OCI-LY1 (cell line): ENCODE measurements at regions not wholly inside any gene's neighbourhood (a gene's known extent, or its start where the extent isn't known, plus 50 kb on each side); places are given as distances from the start of the nearest gene placed in this dataset.

Experiments used
- H2AFZ ChIP-seq: fragments of 200-600 bp; sonication (generic), shearing (Covaris generic); 2 replicates; pipeline ENCODE4 v1.6.0; 2014; ENCODE audit warnings: antibody characterized with exemption, mild to moderate bottlenecking, low read length
- H3F3A ChIP-seq: fragments of 200-600 bp; sonication (generic), shearing (Covaris generic); 2 replicates; pipeline ENCODE4 v1.6.0; 2014; ENCODE audit warnings: mild to moderate bottlenecking, antibody characterized with exemption, low read length, moderate library complexity; ENCODE audit not compliant: insufficient read depth
- H3K27ac ChIP-seq: fragments of 200-600 bp; sonication (generic); 2 replicates; pipeline ENCODE4 v1.5.1; 2014; ENCODE audit warnings: low read length, mixed run types, mild to moderate bottlenecking, low read depth; ENCODE audit not compliant: poor library complexity, severe bottlenecking
- H3K27me3 ChIP-seq: fragments of 200-600 bp; sonication (generic); 2 replicates; pipeline ENCODE4 v1.6.0; 2014; ENCODE audit warnings: antibody characterized with exemption, mild to moderate bottlenecking, low read length, moderate library complexity; ENCODE audit not compliant: insufficient read depth
- H3K36me3 ChIP-seq: fragments of 200-600 bp; sonication (generic); 2 replicates; pipeline ENCODE4 v1.6.1; 2014; ENCODE audit warnings: mild to moderate bottlenecking, antibody characterized with exemption, low read length, moderate library complexity, mixed read lengths; ENCODE audit not compliant: insufficient read depth
- H3K4me1 ChIP-seq: fragments of 200-600 bp; sonication (generic); 2 replicates; pipeline ENCODE4 v1.5.1; 2014; ENCODE audit warnings: mild to moderate bottlenecking, low read length, moderate library complexity; ENCODE audit not compliant: insufficient read depth, severe bottlenecking
- H3K4me2 ChIP-seq: fragments of 200-600 bp; sonication (generic), shearing (Covaris generic); 2 replicates; pipeline ENCODE4 v1.6.1; 2014; ENCODE audit warnings: low read length
- H3K4me3 ChIP-seq: fragments of 200-600 bp; sonication (generic); 2 replicates; pipeline ENCODE4 v1.5.1; 2014; ENCODE audit warnings: low read length, low read depth, mild to moderate bottlenecking, mixed read lengths; ENCODE audit not compliant: poor library complexity, severe bottlenecking
- H3K79me2 ChIP-seq: fragments of 200-600 bp; shearing (Covaris generic); 2 replicates; pipeline ENCODE4 v1.6.1; 2016; ENCODE audit warnings: mixed run types, low read length, mixed read lengths; ENCODE audit not compliant: insufficient read depth
- H3K9ac ChIP-seq: fragments of 200-600 bp; sonication (generic), shearing (Covaris generic); 2 replicates; pipeline ENCODE4 v1.6.1; 2014; ENCODE audit warnings: mild to moderate bottlenecking, low read length, mixed read lengths
- H3K9me2 ChIP-seq: fragments of 200-600 bp; sonication (generic), shearing (Covaris generic); 2 replicates; pipeline ENCODE4 v1.6.1; 2014; ENCODE audit warnings: low read depth, mild to moderate bottlenecking, low read length, mixed read lengths
- H3K9me3 ChIP-seq: fragments of 200-600 bp; shearing (Covaris generic); 2 replicates; pipeline ENCODE4 v1.6.1; 2014; ENCODE audit warnings: low read length, mixed read lengths
- H4K20me1 ChIP-seq: fragments of 200-600 bp; sonication (generic), shearing (Covaris generic); 2 replicates; pipeline ENCODE4 v1.6.0; 2016; ENCODE audit warnings: mild to moderate bottlenecking, low read length; ENCODE audit not compliant: insufficient read depth
- CTCF ChIP-seq: fragments of 200-600 bp; sonication (generic), shearing (Covaris generic); IDR thresholded peaks from 2 replicates; pipeline ENCODE4 v1.5.1; 2017; ENCODE audit warnings: mild to moderate bottlenecking, antibody characterized with exemption, low read length, moderate library complexity, mixed read lengths
- EZH2 ChIP-seq: fragments of 200-600 bp; sonication (generic), shearing (Covaris generic); IDR thresholded peaks from 2 replicates; pipeline ENCODE4 v1.8.0; 2017; ENCODE audit warnings: borderline replicate concordance, mixed run types, mild to moderate bottlenecking, antibody characterized with exemption, low read length, moderate library complexity, mixed read lengths

- Histone ChIP-seq H3F3A (no peaks in the 10 kb centered on the region), H3K4me2 (no peak overlapping the region), H3K27ac (no peak overlapping the region), H3K27me3 (no peaks in the 10 kb centered on the region), H3K79me2 (no peaks in the 10 kb centered on the region), H3K9me2 (no peaks in the 10 kb centered on the region), H3K4me1 (no peaks in the 10 kb centered on the region), H3K36me3 (no peaks in the 10 kb centered on the region), H3K9me3 (no peaks in the 10 kb centered on the region), H3K9ac (no peak overlapping the region), H2AFZ (no peak overlapping the region), H3K4me3 (no peak overlapping the region), H4K20me1 (no peaks in the 10 kb centered on the region)
- TF ChIP-seq EZH2 (no peak), CTCF (no peak)
These were observed 59.8 kb downstream of the DIO3 start for GRCh38 chr14:101620821-101621785.

- Histone ChIP-seq H3K27me3 (no peaks in the 10 kb centered on the region), H3K9me3 (no peaks in the 10 kb centered on the region), H3K36me3 (no peaks in the 10 kb centered on the region), H3K4me3 (no peak overlapping the region), H2AFZ (no peak overlapping the region), H3K27ac (no peak overlapping the region), H3K9ac (no peak overlapping the region), H3K9me2 (no peaks in the 10 kb centered on the region), H3F3A (no peaks in the 10 kb centered on the region), H3K4me1 (no peaks in the 10 kb centered on the region), H3K79me2 (no peaks in the 10 kb centered on the region), H4K20me1 (no peaks in the 10 kb centered on the region), H3K4me2 (no peak overlapping the region)
- TF ChIP-seq CTCF, result no peak
- TF ChIP-seq EZH2, result no peak
These were observed 61.2 kb downstream of the DIO3 start for GRCh38 chr14:101622251-101623076.

- no peaks in the 10 kb centered on the region for H3F3A ChIP-seq
- H3K4me3 ChIP-seq, result no peak overlapping the region
- H3K4me2 ChIP-seq, result no peak overlapping the region
- H3K27ac ChIP-seq, result no peak overlapping the region
- no peak overlapping the region for H2AFZ ChIP-seq
- H3K36me3 ChIP-seq, result no peaks in the 10 kb centered on the region
- no peaks in the 10 kb centered on the region for H3K27me3 ChIP-seq
- H3K4me1 ChIP-seq, result no peaks in the 10 kb centered on the region
- TF ChIP-seq EZH2, result no peak
- no peak for TF ChIP-seq CTCF
- no peaks in the 10 kb centered on the region for H3K79me2 ChIP-seq
- H3K9me3 ChIP-seq, result no peaks in the 10 kb centered on the region
- no peak overlapping the region for H3K9ac ChIP-seq
- H3K9me2 ChIP-seq, result no peaks in the 10 kb centered on the region
- no peaks in the 10 kb centered on the region for H4K20me1 ChIP-seq
These were observed 61.7 kb downstream of the DIO3 start for GRCh38 chr14:101623077-101623372.
